ENCODE measurements at regions not wholly inside any gene's neighbourhood (a gene's known extent, or its start where the extent isn't known, plus 50 kb on each side); places are given as distances from the start of the nearest gene placed in this dataset.

DNA sequence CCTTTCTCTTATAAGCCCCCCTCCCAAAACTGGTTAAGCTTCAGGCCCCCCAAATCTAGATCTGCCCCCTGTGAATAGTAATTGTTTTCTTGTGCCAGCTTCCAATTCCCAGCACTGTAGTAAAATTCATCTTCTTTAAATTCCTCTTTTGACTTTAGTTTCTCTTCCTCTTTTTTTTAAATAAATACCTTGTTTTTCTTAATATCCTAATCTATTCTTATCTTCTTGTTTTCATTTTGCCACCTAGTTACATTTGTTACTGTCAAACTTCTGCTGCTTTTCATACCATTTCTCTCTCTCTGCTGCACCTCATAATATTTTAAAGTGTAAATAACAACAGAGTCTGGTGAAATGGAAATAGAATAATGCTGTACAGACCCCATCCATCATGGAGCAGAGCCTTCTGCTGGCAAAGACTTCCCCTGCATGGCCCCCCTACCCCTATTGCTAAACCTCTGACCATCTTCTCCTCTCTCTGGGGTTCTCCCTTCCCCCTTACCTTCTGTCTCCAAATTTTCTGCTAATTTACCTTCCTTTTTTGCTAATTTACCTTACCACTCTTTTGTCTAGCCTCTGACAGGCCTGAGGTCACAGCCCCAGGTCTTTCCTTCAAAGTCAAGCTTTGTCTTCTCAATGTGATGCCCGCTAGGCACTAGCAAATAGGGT is 94.9 kb upstream of the PAPOLG start:
- Mint-ChIP-seq H3K4me1 (no peaks in the 10 kb centered on the region), H3K27me3 (ENCODE audit: low read depth) (peaks cover 4% of the 10 kb centered on the region), H3K4me3 (no peak overlapping the region), H3K27ac (no peak overlapping the region), H3K9me3 (peaks cover 21% of the 10 kb centered on the region), H3K36me3 (ENCODE audit: low read depth) (no peaks in the 10 kb centered on the region)
- TF ChIP-seq, protein P1, sequence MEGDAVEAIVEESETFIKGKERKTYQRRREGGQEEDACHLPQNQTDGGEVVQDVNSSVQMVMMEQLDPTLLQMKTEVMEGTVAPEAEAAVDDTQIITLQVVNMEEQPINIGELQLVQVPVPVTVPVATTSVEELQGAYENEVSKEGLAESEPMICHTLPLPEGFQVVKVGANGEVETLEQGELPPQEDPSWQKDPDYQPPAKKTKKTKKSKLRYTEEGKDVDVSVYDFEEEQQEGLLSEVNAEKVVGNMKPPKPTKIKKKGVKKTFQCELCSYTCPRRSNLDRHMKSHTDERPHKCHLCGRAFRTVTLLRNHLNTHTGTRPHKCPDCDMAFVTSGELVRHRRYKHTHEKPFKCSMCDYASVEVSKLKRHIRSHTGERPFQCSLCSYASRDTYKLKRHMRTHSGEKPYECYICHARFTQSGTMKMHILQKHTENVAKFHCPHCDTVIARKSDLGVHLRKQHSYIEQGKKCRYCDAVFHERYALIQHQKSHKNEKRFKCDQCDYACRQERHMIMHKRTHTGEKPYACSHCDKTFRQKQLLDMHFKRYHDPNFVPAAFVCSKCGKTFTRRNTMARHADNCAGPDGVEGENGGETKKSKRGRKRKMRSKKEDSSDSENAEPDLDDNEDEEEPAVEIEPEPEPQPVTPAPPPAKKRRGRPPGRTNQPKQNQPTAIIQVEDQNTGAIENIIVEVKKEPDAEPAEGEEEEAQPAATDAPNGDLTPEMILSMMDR (IDR thresholded peaks at IDR 0.05; ENCODE audit: unreplicated experiment in 3 of 3) = no peak

GRCh38 chr2:60662781-60663180 is 93.3 kb upstream of the PAPOLG start:
- no peaks in the 10 kb centered on the region for H3K36me3 Mint-ChIP-seq (ENCODE audit: low read depth)
- H3K4me1 Mint-ChIP-seq = no peaks in the 10 kb centered on the region
- peaks cover 3% of the 10 kb centered on the region for H3K27me3 Mint-ChIP-seq (ENCODE audit: low read depth)
- H3K27ac Mint-ChIP-seq = no peak overlapping the region
- peaks cover 21% of the 10 kb centered on the region for H3K9me3 Mint-ChIP-seq
- H3K4me3 Mint-ChIP-seq = no peak overlapping the region
- TF ChIP-seq, protein P1 (IDR thresholded peaks at IDR 0.05; ENCODE audit: unreplicated experiment in 3 of 3) = no peak

DNA sequence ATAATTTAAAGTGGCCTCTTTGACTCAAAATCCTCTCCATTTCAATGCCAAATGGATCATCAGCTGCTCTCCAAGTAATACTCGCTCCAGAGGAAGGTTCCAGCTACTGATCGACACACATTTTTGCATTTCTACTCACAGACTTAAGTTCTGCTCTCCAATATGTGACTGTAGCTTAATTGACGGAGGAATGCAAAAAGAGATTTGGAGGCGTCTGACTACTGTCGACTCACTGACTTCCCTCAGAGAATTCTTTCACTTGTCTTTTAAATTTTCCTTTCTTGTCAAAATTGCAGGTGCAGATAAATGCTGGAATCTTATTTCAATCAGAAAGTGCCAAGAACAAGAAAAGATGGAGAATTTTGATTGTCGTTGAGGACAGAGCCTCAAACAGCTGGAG is 84.1 kb upstream of the PAPOLG start:
- Mint-ChIP-seq H3K27me3 (ENCODE audit: low read depth) (peaks cover 8% of the 10 kb centered on the region), H3K4me1 (peaks cover 5% of the 10 kb centered on the region), H3K9me3 (no peaks in the 10 kb centered on the region), H3K4me3 (no peak overlapping the region), H3K36me3 (ENCODE audit: low read depth) (no peaks in the 10 kb centered on the region), H3K27ac (no peak overlapping the region)
- TF ChIP-seq, protein P1 (IDR thresholded peaks at IDR 0.05; ENCODE audit: unreplicated experiment in 3 of 3) = no peak

GRCh38 chr2:60674524-60675165 is 81.4 kb upstream of the PAPOLG start:
- TF ChIP-seq, protein P1 (IDR thresholded peaks at IDR 0.05; ENCODE audit: unreplicated experiment in 3 of 3) = peak; percentile 87 to 94 (median 92)
- H3K4me3 Mint-ChIP-seq = peak overlapping the region in 1 of 3 experiments; percentile 15
- peaks cover 16% of the 10 kb centered on the region for H3K27me3 Mint-ChIP-seq (ENCODE audit: low read depth)
- H3K9me3 Mint-ChIP-seq = no peaks in the 10 kb centered on the region
- H3K27ac Mint-ChIP-seq = no peak overlapping the region
- peaks cover 18% of the 10 kb centered on the region for H3K4me1 Mint-ChIP-seq
- no peaks in the 10 kb centered on the region for H3K36me3 Mint-ChIP-seq (ENCODE audit: low read depth)

GRCh38 chr2:60675301-60675700 is 80.8 kb upstream of the PAPOLG start:
- H3K36me3 Mint-ChIP-seq (ENCODE audit: low read depth) = no peaks in the 10 kb centered on the region
- H3K27me3 Mint-ChIP-seq (ENCODE audit: low read depth) = peaks cover 20% of the 10 kb centered on the region
- H3K9me3 Mint-ChIP-seq = no peaks in the 10 kb centered on the region
- TF ChIP-seq, protein P1 (IDR thresholded peaks at IDR 0.05; ENCODE audit: unreplicated experiment in 3 of 3) = no peak
- no peak overlapping the region for H3K4me3 Mint-ChIP-seq
- no peak overlapping the region for H3K27ac Mint-ChIP-seq
- H3K4me1 Mint-ChIP-seq = peaks cover 18% of the 10 kb centered on the region

Data from nephron (organoid).